GM21367 (cell line): ENCODE measurements at regions not wholly inside any gene's neighbourhood (a gene's known extent, or its start where the extent isn't known, plus 50 kb on each side); places are given as distances from the start of the nearest gene placed in this dataset.

Experiments used
- ATAC-seq: cut with Tn5 transposase; IDR thresholded peaks from one replicate; pipeline ENCODE4 v1.9.1; 2021; ENCODE audit not compliant: unreplicated experiment

DNA sequence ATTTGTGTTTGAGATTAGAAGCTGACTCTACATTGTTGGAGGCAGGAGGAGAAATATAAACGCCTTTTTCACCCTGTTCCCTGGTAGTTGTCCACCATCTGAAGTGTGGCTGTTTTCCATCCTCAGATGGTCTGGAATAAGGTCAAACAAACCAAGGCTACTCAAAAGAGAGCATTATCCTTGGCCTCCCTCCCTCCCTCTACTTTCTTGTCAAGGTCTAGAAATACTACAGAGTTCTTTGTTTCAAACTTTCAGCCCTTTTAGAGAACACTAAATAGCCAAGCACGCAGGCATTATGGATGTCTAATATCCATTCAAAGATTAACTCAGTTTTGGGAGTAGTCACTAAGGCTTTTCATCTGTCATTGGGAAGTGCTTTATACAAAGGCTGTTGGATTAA, 215.8 kb upstream of the ITGA4 start:
- ATAC-seq: no peak

DNA sequence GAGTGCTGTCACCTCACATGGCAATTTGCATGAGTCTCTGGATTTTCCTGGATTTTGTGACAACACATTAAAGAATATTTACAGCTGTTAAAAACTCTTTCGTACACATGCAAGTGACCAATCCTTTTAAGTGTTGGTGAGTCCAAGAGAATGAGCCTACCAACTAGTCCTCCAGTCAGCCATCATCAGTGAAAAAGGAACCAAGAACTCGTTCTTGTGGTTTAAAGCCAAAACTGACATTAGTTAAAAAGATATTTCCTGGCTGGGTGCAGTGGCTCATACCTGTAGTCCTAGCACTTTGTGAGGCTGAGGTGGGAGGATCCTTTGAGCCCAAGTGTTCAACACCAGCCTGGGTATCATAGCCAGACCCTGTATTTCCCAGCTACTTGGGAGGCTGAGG, 215.4 kb upstream of the ITGA4 start:
- ATAC-seq: peak; percentile 88

DNA sequence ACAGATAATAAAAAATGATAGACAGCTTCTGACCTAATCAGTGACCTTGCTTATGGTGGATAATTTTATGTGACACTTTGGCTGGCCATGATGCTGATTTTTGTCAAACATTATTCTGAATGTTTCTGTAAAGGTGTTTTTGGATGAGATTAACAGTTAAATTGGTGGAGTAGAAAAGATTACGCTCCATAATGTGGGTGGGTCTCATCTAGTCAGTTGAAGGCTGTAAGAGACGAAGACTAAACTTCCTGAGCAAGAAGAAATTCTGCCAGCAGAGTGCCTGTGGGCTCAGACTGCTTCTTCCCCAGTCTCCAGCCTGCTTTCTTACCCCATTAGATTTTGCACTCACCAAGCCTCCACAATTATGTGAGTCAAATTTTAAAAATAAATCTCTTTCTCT, 214.9 kb upstream of the ITGA4 start:
- no peak for ATAC-seq

DNA sequence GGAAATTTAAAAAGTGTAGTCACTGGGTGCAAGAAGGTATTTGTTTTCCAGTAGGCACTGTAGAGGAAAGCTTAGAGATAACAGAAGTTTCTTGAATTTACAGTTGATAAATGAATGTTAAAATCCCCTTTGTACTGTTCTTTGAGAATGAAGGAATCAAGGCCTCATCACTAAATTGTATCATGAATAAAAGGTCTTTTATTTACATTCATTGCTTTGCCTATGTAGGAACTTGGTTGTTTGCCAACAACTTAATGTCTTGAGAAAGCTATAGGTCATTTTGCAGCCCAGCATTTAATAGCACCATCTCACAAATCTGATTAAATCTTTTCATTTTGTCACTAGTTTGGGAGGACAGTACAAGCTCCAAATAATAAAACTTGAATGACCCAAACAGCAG, 213.9 kb upstream of the ITGA4 start:
- no peak for ATAC-seq

DNA sequence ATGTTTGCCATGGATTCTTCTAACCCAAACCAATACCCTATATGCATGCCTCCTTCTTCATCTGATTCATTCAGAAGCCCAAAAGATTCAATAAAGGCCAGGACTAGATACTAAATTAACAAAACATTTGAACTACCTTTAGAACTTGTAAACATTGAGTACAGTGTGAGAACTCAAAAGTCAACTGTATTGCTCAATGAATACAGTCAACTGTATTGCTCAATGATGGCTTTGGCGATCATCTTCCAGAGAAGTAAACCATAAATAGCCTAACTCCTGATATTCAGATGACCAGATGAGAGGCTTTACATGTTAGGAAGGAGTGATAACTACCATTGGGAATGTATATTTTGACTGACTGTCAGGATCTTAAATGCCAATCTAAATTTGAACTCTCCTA, 206.5 kb upstream of the ITGA4 start:
- no peak for ATAC-seq

DNA sequence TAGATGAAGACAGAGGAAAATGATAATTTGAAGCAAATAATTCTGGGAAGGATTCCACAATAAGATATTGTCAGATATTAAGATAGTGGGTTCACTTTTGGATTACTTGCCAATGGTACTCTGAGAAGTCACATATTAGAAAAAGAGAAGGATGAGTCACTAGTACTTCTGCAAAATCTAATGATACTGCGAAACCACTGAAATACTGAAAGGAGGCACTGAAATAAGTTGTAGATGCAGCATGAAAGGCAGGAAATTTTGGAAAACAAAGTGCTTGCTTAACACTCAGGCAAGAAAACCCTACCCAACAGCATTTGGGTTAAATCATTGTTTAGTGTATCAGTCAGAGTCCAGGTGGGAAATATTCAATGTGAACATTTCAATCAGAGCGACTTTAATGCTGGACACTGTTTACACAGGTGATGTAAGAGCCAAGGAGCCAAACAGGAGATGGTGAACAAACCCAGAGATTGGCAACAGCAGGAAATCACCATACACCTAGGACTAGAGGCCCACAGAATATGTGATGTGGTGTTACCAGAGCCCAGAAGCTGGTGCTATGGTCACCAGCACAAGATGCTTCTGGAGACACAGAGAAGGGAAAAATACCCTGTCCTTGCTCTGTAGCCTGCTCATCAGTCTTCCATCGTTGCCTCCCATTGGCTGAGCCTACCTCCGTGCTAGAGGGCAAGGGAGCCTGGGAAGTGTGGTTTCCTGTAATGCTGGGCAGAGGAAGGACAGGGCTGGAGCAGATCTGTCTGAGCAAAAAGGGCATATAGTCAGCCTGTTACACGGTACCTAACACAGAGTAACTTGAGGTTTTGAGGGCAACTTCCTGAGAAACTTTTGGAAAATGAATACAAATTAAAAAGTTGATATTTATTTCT, 204.7 kb upstream of the ITGA4 start:
- no peak for ATAC-seq

DNA sequence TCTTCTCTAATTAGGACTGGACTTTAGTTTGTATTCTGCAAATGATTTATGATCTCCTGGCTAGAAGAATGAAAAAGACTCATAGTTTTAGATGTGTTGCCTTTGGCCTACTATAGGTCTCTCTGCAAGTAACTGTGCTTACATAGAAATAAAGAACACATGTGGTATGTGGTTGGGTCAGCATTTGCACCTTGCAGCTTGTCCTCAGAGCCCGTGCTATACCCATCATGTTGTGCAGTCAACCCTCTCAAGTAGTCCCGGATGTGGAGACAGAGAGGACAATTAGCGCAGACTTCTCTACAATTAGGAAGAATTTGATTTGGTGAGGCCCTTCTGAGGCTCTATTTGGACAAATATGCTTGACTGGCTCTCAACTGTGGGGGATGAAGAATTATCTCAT, 203.7 kb upstream of the ITGA4 start:
- no peak for ATAC-seq

DNA sequence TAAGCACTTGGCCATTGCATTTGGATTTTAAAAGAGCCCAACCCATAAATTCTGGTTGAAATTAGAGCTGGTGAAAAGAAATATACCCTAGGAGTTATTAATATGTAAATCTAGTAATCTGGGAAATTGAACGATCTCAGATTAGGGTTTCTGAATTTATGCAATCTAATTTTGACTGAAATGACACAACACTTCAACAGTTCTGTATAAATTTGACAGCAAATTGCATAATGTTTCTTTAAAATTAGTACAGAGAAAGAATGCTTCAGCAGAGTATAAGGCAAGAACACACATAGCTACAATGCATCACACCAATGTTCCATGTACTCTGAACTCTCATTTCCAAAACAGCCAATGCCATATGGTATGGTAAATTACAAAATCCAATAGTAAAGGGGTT, 201.5 kb upstream of the ITGA4 start:
- no peak for ATAC-seq

DNA sequence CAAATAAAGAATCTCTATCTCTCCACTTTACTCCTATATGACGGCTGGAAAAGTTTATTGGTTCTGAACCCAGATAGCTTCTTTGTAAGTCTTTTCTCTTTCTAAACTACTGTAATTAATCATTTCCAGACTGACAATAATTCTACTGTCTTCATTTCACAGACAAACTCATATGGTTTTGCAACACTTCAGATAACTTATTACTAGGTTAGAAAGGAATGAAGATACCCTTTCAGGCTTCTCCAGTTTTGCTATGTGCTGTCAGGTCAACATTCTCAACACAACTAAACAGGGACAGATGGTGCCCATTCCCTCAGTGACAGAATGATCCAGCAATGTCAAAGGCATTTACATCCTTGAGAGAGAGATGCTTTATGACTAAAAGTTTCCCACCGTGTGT, 198.5 kb upstream of the ITGA4 start:
- no peak for ATAC-seq

DNA sequence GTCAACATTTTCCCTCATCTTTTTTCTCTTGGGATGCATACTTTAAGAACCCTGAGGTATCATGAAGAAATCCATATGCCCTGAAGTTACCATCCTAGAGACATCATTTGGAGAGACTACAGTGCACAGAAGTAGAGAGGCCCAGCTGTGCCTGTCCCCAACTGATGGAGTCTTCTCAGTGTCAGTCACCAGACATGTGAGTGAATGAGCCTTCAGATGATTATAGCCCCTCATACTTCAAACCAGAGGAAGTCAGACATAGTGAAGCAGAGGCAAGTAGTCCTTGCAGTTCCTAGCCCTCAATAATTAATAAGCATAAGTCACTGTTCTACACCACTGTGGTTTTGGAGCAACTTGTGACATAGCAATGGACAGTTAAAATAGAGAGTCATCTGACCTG, 194.4 kb upstream of the ITGA4 start:
- ATAC-seq: no peak

DNA sequence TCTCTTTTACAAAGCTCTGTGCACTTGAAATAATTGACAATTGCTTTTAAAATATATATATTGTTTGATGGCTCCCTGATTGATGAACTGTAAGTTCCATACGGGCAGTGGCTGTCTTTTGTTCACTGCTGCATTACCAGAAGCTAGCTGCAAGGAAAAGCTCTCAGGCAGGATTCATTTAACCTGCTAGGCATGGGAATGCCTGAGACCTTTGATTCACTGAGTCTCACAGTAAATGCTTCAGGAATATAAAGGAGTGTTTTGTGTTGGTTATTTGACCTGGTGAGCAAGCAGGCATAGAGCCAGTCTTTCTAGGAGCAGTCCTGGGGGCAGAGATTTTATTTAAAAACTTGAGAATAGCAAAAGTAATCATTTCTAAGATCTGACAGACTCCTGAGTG, 193.2 kb upstream of the ITGA4 start:
- no peak for ATAC-seq

DNA sequence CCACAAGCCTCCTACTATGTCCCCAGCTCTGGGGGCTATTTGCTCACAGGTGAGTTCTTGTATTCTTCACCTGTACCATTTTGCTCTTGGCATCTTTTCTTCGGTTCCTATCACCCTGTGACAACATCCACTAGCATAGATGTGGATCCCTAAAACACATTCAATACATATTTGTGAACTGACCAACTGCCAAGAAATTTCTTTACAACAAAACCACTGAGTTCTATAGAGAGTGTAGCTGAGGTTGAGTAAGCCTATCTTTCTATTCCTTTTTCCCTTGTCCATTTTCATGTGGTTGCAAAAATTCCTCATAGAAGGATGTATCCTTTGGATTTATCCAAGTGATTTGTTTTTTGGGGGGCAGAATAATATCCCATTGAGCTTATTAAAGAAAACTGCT, 192.7 kb upstream of the ITGA4 start:
- ATAC-seq: no peak

DNA sequence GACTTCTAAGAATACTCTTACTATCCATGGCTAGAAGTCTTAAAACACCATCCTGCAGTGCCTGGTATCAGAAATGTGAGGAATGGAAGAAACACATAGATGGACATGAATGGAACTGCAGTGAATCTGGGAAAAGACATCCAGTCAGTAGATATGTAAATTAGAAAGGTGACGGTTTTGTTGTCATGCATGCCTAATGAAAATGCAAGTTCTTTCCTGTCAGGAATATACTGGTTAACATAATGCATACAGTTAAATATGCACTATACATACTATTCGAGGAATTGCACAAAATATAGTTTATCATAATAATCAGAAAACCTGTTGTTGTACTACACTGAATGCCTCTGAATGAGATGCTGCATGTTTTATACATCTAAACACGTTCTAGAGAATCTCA, 190.6 kb upstream of the ITGA4 start:
- ATAC-seq: no peak

DNA sequence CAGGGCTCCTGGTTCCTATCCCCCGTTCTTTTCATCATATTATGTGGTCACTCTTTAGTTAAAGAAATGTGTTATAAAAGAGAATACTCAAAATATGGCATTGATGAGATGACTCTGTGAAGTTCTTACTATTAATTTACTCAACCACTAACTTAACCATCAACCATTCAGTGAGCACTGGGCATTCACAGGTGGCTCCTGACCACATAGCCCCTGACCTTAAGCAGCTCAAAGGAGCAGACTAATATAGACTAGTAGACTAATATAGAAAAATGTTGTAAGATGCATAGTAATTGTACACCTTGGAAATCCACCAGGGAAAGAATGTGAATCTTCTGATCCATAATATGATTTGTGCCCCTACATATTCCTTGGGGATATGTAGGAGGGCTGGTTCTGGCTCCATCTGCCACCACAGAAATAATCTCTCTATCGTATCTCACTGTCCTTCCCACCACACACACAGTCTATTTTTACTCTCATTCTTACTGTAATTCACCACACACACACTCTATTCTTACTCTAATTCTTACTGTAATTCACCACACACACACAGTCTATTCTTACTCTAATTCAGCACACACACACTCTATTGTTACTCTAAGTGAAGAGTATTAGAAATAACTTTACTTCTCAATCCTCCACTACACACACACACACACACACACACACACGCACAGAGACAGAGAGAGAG, 188.9 kb upstream of the ITGA4 start:
- ATAC-seq: no peak

DNA sequence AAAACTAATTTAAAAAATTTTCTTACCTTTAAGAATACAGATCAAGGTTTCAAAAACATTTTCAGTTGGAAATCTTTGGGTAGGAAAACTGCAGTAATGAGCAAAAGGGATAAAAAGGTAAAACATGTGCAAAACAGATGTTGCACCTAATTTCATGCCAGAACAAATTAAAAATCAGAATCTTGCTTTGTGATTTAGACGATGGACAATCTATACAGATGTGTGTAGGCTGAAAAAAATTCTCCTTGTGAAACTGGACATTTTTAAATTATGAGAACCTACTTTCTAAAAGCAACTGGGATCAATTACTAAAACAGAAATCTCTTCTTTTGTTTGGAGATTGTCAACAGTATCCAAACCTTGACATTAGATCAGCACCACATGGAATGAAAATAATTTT, 183.2 kb upstream of the ITGA4 start:
- no peak for ATAC-seq

DNA sequence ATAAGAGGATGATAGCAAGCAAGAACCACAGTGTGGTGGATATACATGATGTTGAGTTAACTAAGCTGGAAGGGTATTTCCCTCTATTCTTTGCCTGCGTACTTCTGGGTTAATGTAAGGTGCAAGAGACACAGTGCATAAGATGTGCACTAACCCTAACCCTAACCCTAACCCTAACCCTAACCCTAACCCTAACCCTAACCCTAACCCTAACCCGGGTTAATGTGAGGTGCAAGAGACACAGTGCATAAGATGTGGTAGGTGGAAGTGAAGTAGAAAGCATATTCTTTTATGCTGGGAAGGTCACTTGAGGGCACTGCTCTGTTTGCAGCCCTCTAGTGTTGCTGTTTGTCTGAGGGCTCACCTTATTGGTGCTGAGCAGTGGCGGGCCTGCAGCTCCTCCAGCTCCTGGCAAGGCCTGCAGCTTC, 181.5 kb upstream of the ITGA4 start:
- no peak for ATAC-seq

DNA sequence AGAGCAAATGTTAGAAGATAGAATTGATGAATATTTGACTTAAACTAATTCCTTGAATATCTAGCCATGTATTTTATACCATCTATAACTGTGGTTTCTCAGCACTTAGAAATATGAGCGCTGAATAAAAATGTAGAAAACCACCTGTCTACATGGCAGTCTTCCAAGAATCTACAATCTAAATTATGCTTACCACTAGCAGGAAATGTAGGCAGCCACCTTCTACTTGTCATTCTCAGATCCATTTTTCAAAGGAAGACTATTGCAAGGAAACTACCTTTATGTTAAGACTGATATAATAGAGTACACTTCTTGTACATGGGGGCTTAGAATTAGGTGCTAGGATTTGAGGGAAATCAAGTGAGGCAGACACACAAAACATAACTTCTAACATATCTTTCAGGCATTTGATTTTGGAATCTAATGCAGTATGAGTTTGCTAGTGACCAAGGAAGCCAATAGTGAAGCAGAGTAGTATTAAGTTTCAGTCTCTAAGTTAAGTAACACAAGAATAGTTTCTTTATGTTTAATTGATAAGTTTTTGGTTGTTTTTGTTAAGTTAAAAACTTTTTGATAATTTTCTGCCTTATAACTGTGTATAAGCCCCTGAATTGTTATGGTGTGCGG, 175.9 kb upstream of the ITGA4 start:
- peak; percentile 60 for ATAC-seq

DNA sequence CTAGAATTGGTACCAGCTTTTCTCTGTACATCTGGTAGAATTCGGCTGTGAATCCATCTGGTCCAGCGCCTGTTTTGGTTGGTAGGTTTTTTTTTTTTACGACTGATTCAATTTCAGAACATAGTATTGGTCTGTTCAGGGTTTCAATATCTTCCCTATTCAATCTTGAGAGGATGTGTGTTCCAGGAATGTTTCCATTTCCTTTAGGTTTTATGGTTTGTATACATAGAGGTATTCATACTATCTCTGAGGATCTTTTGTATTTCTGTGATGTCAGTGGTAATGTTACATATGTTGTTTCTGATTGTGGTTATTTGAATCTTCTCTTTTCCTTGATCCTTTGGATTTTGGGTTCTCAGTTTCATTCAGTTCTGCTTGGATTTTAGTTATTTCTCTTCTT, 172.1 kb upstream of the ITGA4 start:
- no peak for ATAC-seq

DNA sequence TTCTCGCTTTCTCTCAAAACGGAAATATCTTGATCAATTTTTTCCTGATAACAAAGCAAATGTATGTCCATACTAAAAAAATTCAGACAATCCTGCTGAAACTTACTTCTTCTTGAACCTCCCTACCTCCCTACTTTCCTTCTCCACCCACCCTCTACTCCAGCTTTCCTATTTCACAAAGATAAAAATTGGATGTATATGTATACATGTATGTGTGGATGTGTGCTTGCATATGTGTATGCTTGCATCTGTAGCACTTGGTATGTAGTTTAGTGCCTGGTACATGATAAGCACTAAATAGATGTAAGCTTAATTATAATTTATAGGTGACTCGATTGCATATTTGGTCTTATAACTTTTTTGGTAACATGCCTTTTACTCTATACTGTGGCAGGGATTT, 167.5 kb upstream of the ITGA4 start:
- no peak for ATAC-seq

DNA sequence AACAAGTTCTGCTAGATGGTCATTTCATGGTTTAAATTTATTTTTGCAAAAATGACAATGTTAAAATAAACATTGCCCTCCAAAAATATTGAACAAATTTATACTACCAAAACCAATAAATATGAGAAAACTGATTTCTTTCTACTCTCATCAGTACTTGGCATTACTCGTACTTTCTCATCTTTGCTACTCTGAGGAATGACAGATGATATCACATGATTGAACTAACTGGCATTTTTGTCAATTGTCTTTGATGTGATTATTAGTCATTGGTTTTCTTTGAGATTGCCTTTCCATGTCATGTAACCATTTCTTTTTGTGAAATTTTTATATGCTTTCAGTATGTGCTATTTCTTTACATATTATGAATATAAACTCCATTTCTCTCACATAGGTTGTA, 167.0 kb upstream of the ITGA4 start:
- ATAC-seq: no peak

DNA sequence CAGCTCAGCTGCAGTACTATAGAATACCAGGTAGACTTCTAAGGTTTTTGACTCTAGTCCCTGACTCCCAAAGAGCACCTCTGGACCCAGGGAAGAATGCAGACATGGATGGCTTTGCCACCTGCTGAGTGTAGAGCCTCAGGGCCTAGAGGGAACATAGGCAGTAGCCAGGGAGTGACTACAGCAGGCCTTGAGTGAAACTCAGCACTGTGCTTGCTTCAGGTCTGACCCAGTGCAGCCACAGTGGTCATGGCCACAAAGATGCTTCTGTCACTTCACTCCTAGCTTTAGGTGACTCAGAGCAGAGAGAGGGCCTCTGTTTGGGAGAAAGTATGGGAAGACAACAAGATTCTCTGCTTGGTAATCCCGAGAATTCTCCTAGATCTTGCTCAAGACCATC, 162.2 kb upstream of the ITGA4 start:
- no peak for ATAC-seq

DNA sequence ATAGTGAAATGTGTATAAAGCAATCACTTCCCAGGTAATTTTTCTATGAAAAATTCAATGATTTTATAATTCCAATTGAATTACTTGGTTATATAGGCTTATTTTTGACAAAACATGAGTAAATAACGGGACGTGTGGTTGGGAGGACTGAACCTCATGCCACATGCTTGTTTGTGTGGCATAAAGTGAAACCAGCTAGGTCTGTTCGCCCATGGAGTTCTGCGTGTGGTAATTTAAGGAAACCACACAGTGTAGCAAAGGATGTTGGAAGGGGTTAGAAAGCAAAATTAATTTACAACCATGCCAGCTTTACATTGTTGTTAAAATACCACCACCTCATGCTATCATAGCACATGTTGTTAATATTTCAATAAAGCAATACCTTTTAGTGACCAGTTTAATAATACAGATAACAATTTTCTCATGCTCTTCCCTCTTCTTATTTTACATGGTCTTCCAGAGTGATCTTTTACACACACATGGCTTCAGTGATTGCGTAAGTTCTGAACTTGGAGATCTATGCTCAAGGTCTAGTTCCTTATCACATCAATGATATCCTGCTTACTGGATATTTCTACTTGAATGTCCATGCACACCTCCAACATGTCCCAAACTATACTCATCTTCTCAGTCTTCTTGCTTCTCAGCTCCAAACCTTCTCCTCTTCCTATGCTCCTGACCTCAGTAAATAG, 156.4 kb upstream of the ITGA4 start:
- ATAC-seq: no peak
